Left lung (tissue), 4 donors: ENCODE measurements at regions not wholly inside any gene's neighbourhood (a gene's known extent, or its start where the extent isn't known, plus 50 kb on each side); places are given as distances from the start of the nearest gene placed in this dataset.

ENCODE experiments used
- ATAC-seq: fragments of 200-7000 bp; cut with Tn5 transposase; one replicate; pipeline ENCODE4 v1.9.1; 2020; ENCODE audit warnings: moderate library complexity
- DNase-seq, 4 donors: peaks; one replicate each; pipeline ENCODE4 v3.0.0-alpha.2; 2013 to 2020
- H3K27ac ChIP-seq, 2 donors: fragments of 200-600 bp; sonication (generic) in 1 of 2; one replicate each; pipeline versions ENCODE4 v1.5.0 to v1.8.0; 2020 to 2021
- H3K27me3 ChIP-seq, 2 donors: fragments of 200-600 bp; sonication (generic) in 1 of 2; one replicate each; pipeline versions ENCODE4 v1.5.0 to v1.8.0; 2020 to 2021
- H3K36me3 ChIP-seq, 2 donors: fragments of 200-600 bp; sonication (generic) in 1 of 2; one replicate each; pipeline versions ENCODE4 v1.5.0 to v1.8.0; 2020 to 2021
- H3K4me1 ChIP-seq, 2 donors: fragments of 200-600 bp; one replicate each; pipeline ENCODE4 v1.8.0; 2021
- H3K4me3 ChIP-seq, 2 donors: fragments of 200-600 bp; sonication (generic) in 1 of 2; one replicate each; pipeline versions ENCODE4 v1.5.0 to v1.8.0; 2020 to 2021; ENCODE audit warnings: mild to moderate bottlenecking in 1 of 2
- H3K9me3 ChIP-seq, 2 donors: fragments of 200-600 bp; sonication (generic) in 1 of 2; one replicate each; pipeline versions ENCODE4 v1.5.0 to v1.8.0; 2020 to 2021
- intact Hi-C, 2 donors: fragments of 100-400 bp; cut with DNase I; formaldehyde crosslinking; loops; one replicate each; pipeline versions ENCODE4 v1.11.2 to v1.14.2; 2022
- TF ChIP-seq, protein P1 (sequence below), 2 donors: fragments of 200-600 bp; sonication (generic) in 1 of 2; IDR thresholded peaks; one replicate each; pipeline versions ENCODE4 v1.5.0 to v1.8.0; 2021; ENCODE audit warnings: antibody characterized with exemption in 2 of 2
- donor health status: DM: no; HTN: yes; CAD: no.
- donor health status: DM: no; HTN: no; CAD: no.

DNA sequence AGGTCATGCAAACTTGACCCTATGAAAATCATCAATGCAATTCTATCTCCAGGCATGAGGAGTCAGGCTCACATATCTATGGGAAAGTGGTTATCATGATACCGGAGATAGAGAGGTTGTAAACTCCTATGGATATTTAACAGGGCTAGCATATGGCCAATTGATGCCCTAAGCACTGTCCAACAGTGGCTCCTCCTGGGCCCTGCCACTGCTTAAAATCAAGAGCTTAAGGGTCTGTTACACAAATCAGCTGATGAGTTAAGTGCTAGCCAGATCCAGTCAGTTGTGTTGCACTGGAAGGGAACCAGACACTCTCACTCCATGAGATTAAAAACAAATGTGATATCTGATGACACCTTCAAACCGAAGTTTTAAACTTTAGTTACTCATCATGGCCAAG lies 337.6 kb downstream of the STIM2 start:
- Histone ChIP-seq H3K4me1 (no peaks in the 10 kb centered on the region), H3K27me3 (no peaks in the 10 kb centered on the region), H3K9me3 (no peaks in the 10 kb centered on the region), H3K27ac (no peak overlapping the region), H3K36me3 (no peaks in the 10 kb centered on the region), H3K4me3 (no peak overlapping the region)
- DNase-seq: no peak
- intact Hi-C loops: no loop called here
- TF ChIP-seq, protein P1, sequence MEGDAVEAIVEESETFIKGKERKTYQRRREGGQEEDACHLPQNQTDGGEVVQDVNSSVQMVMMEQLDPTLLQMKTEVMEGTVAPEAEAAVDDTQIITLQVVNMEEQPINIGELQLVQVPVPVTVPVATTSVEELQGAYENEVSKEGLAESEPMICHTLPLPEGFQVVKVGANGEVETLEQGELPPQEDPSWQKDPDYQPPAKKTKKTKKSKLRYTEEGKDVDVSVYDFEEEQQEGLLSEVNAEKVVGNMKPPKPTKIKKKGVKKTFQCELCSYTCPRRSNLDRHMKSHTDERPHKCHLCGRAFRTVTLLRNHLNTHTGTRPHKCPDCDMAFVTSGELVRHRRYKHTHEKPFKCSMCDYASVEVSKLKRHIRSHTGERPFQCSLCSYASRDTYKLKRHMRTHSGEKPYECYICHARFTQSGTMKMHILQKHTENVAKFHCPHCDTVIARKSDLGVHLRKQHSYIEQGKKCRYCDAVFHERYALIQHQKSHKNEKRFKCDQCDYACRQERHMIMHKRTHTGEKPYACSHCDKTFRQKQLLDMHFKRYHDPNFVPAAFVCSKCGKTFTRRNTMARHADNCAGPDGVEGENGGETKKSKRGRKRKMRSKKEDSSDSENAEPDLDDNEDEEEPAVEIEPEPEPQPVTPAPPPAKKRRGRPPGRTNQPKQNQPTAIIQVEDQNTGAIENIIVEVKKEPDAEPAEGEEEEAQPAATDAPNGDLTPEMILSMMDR (IDR thresholded peaks at IDR 0.05): no peak
- ATAC-seq: no peak

DNA sequence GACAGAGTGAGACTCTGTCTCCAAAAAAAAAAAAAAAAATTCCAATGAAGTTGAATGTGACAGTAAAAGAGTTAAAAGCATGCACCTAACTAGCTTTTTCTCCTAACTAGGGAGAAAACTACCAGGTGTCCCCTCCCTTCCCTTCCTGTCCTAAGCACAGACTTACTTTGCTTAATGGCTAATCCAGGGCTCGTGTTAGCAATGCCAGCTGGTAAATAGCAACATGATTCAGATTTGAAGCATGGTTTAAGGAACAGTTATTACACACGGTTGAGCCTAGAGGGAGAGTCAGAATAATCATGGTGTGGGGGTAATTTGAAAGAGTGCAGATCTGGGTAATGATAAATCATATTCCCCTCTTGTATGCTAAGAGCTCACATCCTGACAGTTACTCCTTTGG lies 338.3 kb downstream of the STIM2 start:
- TF ChIP-seq, protein P1 (IDR thresholded peaks at IDR 0.05): no peak
- no peak overlapping the region for H3K27ac ChIP-seq
- H3K9me3 ChIP-seq: no peaks in the 10 kb centered on the region
- no peaks in the 10 kb centered on the region for H3K27me3 ChIP-seq
- no peaks in the 10 kb centered on the region for H3K36me3 ChIP-seq
- no peak for ATAC-seq
- H3K4me1 ChIP-seq: no peaks in the 10 kb centered on the region
- intact Hi-C loops: no loop called here
- no peak overlapping the region for H3K4me3 ChIP-seq
- DNase-seq: no peak

DNA sequence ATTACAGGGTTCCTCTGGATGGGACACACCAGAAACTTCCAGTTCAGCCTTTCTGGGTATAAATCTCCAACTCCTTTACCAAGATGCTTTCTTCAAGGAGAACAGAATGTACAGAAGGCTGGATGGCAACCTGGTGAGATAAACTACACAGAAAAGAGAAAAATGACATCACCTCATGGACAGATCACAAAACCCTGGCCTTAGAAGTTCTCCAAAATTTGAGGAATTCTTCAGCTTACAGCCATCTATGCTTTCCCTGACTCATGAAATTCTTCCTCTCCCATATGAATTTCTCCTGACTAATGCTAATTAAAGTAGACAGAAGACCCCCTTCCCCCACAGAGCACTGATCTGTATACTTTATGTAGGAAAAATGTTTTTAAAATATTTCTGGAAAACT lies 345.4 kb downstream of the STIM2 start:
- TF ChIP-seq, protein P1 (IDR thresholded peaks at IDR 0.05): no peak
- Histone ChIP-seq H3K27ac (no peak overlapping the region), H3K36me3 (no peaks in the 10 kb centered on the region), H3K4me1 (no peaks in the 10 kb centered on the region), H3K4me3 (no peak overlapping the region), H3K9me3 (no peaks in the 10 kb centered on the region), H3K27me3 (no peaks in the 10 kb centered on the region)
- ATAC-seq (no peak), DNase-seq (no peak)
- intact Hi-C loops: no loop called here

DNA sequence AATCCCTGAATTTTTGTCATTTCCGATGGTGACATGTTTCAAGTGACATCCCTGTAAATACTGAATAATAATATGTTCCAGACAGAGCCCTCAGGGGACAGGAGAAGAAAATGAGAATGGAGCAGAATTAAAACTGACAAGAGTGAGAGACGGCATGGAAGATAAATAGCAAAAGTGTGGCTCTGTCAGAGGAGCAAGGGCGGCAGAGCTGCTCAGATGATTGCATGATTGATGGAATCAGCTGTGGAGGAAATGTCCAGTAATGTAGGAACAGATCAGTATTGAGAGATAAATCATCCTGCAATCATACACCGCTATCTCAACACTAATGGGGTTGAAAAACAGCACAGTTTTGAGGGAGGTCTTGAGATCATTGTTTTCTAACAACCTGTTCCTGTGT lies 350.3 kb downstream of the STIM2 start:
- Histone ChIP-seq H3K9me3 (no peaks in the 10 kb centered on the region), H3K36me3 (no peaks in the 10 kb centered on the region), H3K27ac (no peak overlapping the region), H3K27me3 (no peaks in the 10 kb centered on the region), H3K4me3 (no peak overlapping the region), H3K4me1 (no peaks in the 10 kb centered on the region)
- ATAC-seq (no peak), DNase-seq (no peak)
- intact Hi-C loops: no loop called here
- TF ChIP-seq, protein P1 (IDR thresholded peaks at IDR 0.05): no peak

DNA sequence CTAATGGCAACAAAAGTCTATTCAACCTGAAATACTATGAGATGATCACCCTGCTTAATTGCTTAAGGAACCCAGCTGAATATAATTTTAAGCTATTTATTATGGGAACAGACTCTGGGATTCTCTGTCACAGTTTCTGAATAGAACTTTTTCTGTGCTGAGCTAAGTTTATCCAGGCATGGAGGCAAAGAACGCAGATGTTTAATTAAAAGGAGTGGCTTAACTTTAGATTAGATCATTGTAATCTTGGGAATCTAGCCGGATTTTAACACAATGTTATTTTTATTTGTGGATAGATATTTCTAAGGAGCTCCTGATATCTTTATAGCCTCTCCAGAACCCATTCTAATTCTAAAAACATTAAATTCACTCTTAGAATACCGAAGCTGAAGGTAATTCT lies 353.4 kb downstream of the STIM2 start:
- TF ChIP-seq, protein P1 (IDR thresholded peaks at IDR 0.05): no peak

More for the DNA sequence above, 353.4 kb downstream of the STIM2 start:
- Histone ChIP-seq H3K27me3 (no peaks in the 10 kb centered on the region), H3K27ac (no peak overlapping the region), H3K9me3 (no peaks in the 10 kb centered on the region), H3K4me1 (no peaks in the 10 kb centered on the region), H3K4me3 (no peak overlapping the region), H3K36me3 (no peaks in the 10 kb centered on the region)
- intact Hi-C loops: no loop called here
- ATAC-seq: no peak
- no peak for DNase-seq
